ENCODE measurements at regions not wholly inside any gene's neighbourhood (a gene's known extent, or its start where the extent isn't known, plus 50 kb on each side); places are given as distances from the start of the nearest gene placed in this dataset.

DNA sequence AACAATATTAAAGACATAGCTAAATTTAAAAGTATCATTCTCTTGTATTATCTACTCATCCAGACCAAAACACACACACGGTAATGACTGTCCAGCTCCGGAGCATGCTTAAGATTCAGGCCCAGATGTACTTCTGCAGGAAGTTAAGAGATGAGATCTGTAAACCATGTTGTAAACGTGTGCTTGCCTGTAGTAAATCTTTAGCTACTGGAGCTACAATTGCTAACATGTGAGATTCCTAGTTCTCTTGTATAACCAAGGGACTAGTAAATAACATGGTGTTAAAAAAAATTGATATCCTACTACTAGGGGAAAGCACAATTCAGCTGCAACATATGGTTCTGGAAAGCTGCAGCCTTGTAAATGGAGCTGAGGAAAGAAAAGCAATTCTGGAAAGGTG is 651.7 kb upstream of the CCDC54 start:
- Histone ChIP-seq H3K36me3 (no peaks in the 10 kb centered on the region), H3K27ac (no peak overlapping the region), H3K4me3 (no peak overlapping the region), H3K4me1 (peaks cover 0 to 30% (median 3%) of the 10 kb centered on the region in 4 donors), H3K9me3 (no peaks in the 10 kb centered on the region), H3K27me3 (no peaks in the 10 kb centered on the region)
- WGBS, 2 donors, result 35 to 59% methylated on average over 3 of the region's 3 CpGs
- no peak for DNase-seq (ENCODE audit: low spot score in 2 of 2)
- no peak for TF ChIP-seq EP300 (IDR thresholded peaks at IDR 0.05)

DNA sequence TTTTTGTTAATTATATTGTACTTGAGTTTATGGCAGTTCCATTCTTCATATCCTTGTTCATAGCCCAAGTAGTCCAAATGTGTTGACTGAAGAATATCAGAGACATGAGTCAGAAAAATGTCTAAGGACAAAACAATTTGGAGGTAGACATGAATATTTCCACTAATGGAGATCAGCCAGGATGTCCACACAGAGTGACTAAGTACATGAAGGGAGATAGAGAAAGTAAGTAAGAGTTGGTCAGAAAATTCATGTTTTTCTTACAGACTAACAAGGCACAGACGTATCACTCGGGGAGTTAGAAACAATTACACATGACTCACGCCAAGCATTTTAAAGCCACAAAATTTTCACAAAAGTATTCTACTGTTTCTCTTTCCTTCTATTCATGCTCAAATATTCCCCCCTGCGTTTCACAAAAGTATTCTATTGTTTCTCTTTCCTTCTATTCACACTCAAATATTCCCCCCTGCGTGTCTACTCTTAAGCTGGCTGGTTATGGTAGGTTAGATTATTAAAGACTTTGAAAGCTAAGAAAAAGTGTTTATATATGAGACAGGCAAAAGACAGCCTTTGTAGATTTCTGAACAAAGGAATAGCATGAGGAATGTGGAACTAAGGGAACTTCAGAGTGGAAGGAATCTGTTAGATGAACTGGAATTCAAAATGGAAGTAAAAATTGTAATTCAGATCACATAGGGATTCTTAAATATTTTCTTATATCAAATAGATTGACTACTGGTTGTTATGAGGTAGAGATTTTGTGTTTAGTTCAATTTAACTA is 648.7 kb upstream of the CCDC54 start:
- peak overlapping the region in 2 of 4 donors; percentile 73 to 74 for H3K27ac ChIP-seq
- WGBS, 2 donors, result 20 to 31% methylated on average over 5 of the region's 5 CpGs

DNA sequence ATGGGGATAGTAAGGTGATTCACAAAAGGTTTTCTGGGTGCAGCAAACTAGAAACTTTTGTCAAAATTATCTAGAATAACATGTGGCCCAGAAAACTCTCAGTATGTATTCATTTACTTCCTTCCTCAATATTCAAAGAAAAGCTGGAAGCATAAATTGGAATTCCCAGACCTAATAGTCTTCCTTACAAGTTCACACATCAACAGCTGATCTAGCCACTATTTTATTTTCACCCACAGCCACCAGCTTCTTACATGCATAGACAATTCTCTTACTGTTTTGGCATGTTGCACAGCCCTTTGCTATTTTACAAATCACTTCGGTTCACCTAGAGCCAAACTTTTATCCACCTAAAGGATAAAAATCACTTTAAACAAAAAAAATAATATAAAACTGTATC is 647.8 kb upstream of the CCDC54 start:
- TF ChIP-seq EP300 (IDR thresholded peaks at IDR 0.05), result no peak
- TF ChIP-seq, protein P1, sequence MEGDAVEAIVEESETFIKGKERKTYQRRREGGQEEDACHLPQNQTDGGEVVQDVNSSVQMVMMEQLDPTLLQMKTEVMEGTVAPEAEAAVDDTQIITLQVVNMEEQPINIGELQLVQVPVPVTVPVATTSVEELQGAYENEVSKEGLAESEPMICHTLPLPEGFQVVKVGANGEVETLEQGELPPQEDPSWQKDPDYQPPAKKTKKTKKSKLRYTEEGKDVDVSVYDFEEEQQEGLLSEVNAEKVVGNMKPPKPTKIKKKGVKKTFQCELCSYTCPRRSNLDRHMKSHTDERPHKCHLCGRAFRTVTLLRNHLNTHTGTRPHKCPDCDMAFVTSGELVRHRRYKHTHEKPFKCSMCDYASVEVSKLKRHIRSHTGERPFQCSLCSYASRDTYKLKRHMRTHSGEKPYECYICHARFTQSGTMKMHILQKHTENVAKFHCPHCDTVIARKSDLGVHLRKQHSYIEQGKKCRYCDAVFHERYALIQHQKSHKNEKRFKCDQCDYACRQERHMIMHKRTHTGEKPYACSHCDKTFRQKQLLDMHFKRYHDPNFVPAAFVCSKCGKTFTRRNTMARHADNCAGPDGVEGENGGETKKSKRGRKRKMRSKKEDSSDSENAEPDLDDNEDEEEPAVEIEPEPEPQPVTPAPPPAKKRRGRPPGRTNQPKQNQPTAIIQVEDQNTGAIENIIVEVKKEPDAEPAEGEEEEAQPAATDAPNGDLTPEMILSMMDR (IDR thresholded peaks at IDR 0.05), result no peak
- no peak for TF ChIP-seq POLR2A (IDR thresholded peaks at IDR 0.05)
- Histone ChIP-seq H3K36me3 (no peaks in the 10 kb centered on the region), H3K4me3 (no peak overlapping the region), H3K27me3 (no peaks in the 10 kb centered on the region), H3K4me1 (peaks cover 0 to 30% (median 3%) of the 10 kb centered on the region in 4 donors), H3K9me3 (no peaks in the 10 kb centered on the region), H3K27ac (no peak overlapping the region)
- WGBS, 2 donors, result 64 to 65% methylated on average over 1 of the region's 1 CpG
- no peak for DNase-seq (ENCODE audit: low spot score in 2 of 2)

More for the DNA sequence above, 648.7 kb upstream of the CCDC54 start:
- TF ChIP-seq POLR2A (IDR thresholded peaks at IDR 0.05) (no peak), EP300 (IDR thresholded peaks at IDR 0.05) (no peak)
- TF ChIP-seq, protein P1 (IDR thresholded peaks at IDR 0.05), result no peak
- Histone ChIP-seq H3K27me3 (no peaks in the 10 kb centered on the region), H3K9me3 (no peaks in the 10 kb centered on the region), H3K4me3 (peak overlapping the region in 1 of 4 donors; percentile 25), H3K36me3 (no peaks in the 10 kb centered on the region), H3K4me1 (peaks cover 0 to 30% (median 3%) of the 10 kb centered on the region in 4 donors)
- no peak for DNase-seq (ENCODE audit: low spot score in 2 of 2)

DNA sequence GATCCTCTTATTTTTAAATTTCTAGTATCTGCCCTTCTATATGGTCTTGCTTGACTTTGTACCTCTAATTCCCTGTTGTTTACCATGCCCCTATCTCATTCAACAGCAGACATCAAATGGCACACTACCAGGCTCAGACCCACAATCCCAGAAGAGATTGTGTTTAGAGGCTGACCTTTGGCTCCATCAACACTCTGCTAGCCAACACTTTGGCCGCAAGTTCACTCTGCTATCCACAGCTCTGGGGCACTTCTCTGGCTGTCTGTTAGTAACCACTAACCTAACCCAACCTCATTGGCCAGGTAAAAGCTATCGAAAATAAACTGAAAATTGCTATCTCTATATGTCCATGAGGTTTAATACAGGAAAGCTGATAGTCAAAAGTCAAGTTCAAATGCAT is 646.0 kb upstream of the CCDC54 start:
- H3K36me3 ChIP-seq, result no peaks in the 10 kb centered on the region
- no peaks in the 10 kb centered on the region for H3K9me3 ChIP-seq
- no peaks in the 10 kb centered on the region for H3K27me3 ChIP-seq
- H3K4me1 ChIP-seq, result peaks cover 0 to 22% (median 3%) of the 10 kb centered on the region in 4 donors
- 70 to 72% methylated on average over 2 of the region's 2 CpGs for WGBS, 2 donors
- no peak overlapping the region for H3K27ac ChIP-seq
- DNase-seq (ENCODE audit: low spot score in 2 of 2), result no peak
- TF ChIP-seq EP300 (IDR thresholded peaks at IDR 0.05), result no peak
- H3K4me3 ChIP-seq, result no peak overlapping the region

DNA sequence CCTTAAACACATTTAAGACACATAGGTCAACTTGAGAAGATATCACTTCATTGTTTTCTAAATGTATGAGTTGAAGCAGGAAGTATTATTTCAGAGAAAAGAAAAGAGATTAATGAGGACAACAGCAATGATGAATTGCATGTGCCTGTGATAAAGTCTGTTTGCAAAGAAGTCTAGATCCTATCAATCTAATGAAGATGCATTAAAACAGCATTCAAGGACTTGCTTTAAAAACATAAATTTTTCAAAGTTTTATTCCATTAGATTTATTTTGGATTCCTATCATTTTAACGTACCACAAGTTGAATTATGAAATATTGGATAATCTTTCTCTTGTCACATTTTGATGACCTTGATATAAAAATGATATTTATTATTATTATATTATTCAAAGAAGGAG is 642.5 kb upstream of the CCDC54 start:
- TF ChIP-seq EP300 (IDR thresholded peaks at IDR 0.05) (no peak), POLR2A (IDR thresholded peaks at IDR 0.05) (no peak)
- TF ChIP-seq, protein P1 (IDR thresholded peaks at IDR 0.05), result no peak
- no peak overlapping the region for H3K4me3 ChIP-seq
- 89 to 95% methylated on average over 1 of the region's 1 CpG for WGBS, 2 donors

DNA sequence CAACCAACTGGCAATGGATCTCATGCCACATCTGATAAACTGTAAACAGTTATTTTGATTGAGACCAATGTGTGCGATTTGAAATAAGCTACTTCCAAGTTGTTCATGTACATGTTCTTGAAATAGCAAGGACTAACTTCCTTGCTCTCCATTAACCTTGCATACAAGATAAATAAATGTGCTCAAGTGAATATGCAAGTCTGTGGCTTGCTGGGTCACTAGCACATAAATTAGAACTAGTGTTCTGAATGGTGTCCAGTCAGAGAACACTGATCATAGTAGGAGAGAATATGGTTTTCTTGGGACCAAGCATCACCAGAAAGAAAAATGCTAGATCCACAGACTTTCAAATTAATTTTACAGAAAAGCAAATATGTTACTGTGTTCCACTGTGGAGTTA is 640.0 kb upstream of the CCDC54 start:
- H3K9me3 ChIP-seq, result no peaks in the 10 kb centered on the region
- DNase-seq (ENCODE audit: low spot score in 2 of 2), result no peak
- TF ChIP-seq POLR2A (IDR thresholded peaks at IDR 0.05) (no peak), EP300 (IDR thresholded peaks at IDR 0.05) (no peak)
- TF ChIP-seq, protein P1 (IDR thresholded peaks at IDR 0.05), result no peak
- WGBS, 2 donors, result 94 to 97% methylated on average over 1 of the region's 1 CpG
- no peaks in the 10 kb centered on the region for H3K27me3 ChIP-seq
- no peak overlapping the region for H3K4me3 ChIP-seq
- no peaks in the 10 kb centered on the region for H3K36me3 ChIP-seq
- no peaks in the 10 kb centered on the region for H3K4me1 ChIP-seq
- no peak overlapping the region for H3K27ac ChIP-seq

More for the DNA sequence above, 642.5 kb upstream of the CCDC54 start:
- DNase-seq (ENCODE audit: low spot score in 2 of 2), result no peak
- no peak overlapping the region for H3K27ac ChIP-seq
- H3K36me3 ChIP-seq, result no peaks in the 10 kb centered on the region
- no peaks in the 10 kb centered on the region for H3K27me3 ChIP-seq
- H3K4me1 ChIP-seq, result peaks cover 0 to 4% (median 0%) of the 10 kb centered on the region in 4 donors
- H3K9me3 ChIP-seq, result no peaks in the 10 kb centered on the region
